ENCODE measurements at regions not wholly inside any gene's neighbourhood (a gene's known extent, or its start where the extent isn't known, plus 50 kb on each side); places are given as distances from the start of the nearest gene placed in this dataset.

DNA sequence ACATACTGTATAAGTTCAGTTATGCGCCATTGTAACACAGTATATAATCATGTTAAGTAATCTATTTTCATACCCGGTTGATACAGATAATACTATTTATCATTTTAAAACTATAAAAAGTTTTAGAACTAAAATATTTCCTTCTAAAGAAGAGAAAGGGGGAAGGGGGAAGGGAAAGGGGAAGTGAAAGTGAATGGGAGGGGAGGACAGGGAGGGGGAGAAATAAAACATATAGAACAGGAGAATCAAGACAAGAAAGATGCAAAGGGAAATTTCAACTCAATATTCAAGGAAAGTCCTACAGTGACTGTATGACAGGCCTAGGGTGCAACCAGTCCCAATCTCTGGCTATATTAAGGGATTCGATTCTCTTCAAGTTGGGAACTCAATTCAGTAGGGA lies 1278.8 kb downstream of the MAT2B start:
- DNase-seq (ENCODE audit: low read depth): no peak
- TF ChIP-seq, protein P1, sequence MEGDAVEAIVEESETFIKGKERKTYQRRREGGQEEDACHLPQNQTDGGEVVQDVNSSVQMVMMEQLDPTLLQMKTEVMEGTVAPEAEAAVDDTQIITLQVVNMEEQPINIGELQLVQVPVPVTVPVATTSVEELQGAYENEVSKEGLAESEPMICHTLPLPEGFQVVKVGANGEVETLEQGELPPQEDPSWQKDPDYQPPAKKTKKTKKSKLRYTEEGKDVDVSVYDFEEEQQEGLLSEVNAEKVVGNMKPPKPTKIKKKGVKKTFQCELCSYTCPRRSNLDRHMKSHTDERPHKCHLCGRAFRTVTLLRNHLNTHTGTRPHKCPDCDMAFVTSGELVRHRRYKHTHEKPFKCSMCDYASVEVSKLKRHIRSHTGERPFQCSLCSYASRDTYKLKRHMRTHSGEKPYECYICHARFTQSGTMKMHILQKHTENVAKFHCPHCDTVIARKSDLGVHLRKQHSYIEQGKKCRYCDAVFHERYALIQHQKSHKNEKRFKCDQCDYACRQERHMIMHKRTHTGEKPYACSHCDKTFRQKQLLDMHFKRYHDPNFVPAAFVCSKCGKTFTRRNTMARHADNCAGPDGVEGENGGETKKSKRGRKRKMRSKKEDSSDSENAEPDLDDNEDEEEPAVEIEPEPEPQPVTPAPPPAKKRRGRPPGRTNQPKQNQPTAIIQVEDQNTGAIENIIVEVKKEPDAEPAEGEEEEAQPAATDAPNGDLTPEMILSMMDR (IDR thresholded peaks at IDR 0.05; ENCODE audit: control insufficient read depth, extremely low read depth, insufficient read depth): no peak
- H3K4me3 ChIP-seq (ENCODE audit: low read depth, low read length): no peak overlapping the region

DNA sequence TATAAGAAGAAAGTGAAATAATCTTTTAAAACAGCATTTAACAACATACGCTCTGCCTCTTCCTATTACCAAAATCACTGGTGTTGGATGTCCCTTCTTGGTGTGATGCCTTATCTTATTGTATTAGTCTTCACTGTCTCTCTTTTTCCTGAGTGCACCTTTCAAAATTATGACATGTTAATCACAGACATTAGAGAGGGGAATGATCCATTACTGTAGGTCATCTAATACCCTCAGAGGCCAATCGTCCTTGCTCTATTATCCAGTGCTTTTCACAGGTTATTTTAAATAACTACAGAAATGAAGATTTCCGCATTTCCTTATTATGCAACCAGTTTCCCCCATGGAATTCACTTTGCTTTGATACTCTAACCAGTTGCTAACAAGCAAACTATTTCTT lies 1292.7 kb downstream of the MAT2B start:
- TF ChIP-seq, protein P1 (IDR thresholded peaks at IDR 0.05; ENCODE audit: control insufficient read depth, extremely low read depth, insufficient read depth): no peak
- no peak overlapping the region for H3K4me3 ChIP-seq (ENCODE audit: low read depth, low read length)
- DNase-seq (ENCODE audit: low read depth): no peak

DNA sequence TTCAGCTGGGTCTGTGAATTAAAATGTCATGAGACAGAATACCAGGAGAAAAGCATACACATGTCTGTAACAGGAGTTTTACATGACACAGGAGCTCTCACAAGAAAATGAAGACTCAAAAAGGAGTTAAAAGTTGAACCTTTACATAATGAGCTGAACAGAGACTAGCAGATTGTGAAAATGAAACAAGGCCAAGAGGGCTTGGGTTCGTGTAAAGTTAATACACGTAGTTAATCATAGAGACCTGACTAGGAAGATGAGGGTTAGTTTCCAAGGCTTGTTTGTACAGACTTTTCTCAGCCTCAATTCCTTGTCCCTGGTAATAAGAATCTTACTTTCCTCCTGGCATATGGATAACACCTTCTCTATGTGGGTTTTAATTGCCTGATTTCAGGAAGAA lies 1294.0 kb downstream of the MAT2B start:
- no peak for DNase-seq (ENCODE audit: low read depth)
- TF ChIP-seq, protein P1 (IDR thresholded peaks at IDR 0.05; ENCODE audit: control insufficient read depth, extremely low read depth, insufficient read depth): no peak
- no peak overlapping the region for H3K4me3 ChIP-seq (ENCODE audit: low read depth, low read length)

GRCh38 chr5:164801910-164802309 lies 1296.5 kb downstream of the MAT2B start:
- no peak for DNase-seq (ENCODE audit: low read depth)
- H3K4me3 ChIP-seq (ENCODE audit: low read depth, low read length): no peak overlapping the region

GRCh38 chr5:164809821-164810220 lies 1304.4 kb downstream of the MAT2B start:
- TF ChIP-seq, protein P1 (IDR thresholded peaks at IDR 0.05; ENCODE audit: control insufficient read depth, extremely low read depth, insufficient read depth): no peak
- no peak overlapping the region for H3K4me3 ChIP-seq (ENCODE audit: low read depth, low read length)
- no peak for DNase-seq (ENCODE audit: low read depth)

More at GRCh38 chr5:164801910-164802309, 1296.5 kb downstream of the MAT2B start:
- TF ChIP-seq, protein P1 (IDR thresholded peaks at IDR 0.05; ENCODE audit: control insufficient read depth, extremely low read depth, insufficient read depth): no peak

- TF ChIP-seq, protein P1 (IDR thresholded peaks at IDR 0.05; ENCODE audit: control insufficient read depth, extremely low read depth, insufficient read depth): no peak
- H3K4me3 ChIP-seq (ENCODE audit: low read depth, low read length): no peak overlapping the region
- DNase-seq (ENCODE audit: low read depth): no peak
These were observed 1313.0 kb downstream of the MAT2B start for GRCh38 chr5:164818445-164818844.

DNA sequence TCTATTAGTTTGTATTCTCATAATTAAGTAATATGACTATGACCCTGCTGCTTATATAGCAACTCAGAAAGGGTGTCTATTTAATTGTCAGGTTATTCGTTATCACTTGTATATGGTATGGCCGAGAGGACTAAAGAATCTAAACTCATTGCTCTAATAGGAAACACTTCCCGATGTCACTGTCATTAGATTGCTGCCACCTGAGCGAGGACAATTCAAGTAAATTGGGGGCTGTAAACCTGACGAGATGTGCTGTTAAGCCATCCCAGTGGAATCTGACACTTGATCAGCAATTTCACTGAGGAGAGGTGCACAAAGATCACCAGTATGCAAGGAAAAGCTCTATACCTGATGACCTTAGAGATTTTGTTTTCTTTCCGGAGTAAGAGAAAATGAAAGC lies 1319.3 kb downstream of the MAT2B start:
- TF ChIP-seq, protein P1 (IDR thresholded peaks at IDR 0.05; ENCODE audit: control insufficient read depth, extremely low read depth, insufficient read depth): no peak
- no peak overlapping the region for H3K4me3 ChIP-seq (ENCODE audit: low read depth, low read length)
- DNase-seq (ENCODE audit: low read depth): no peak

All from LNCaP clone FGC (cell line).